Glutamatergic neuron (in vitro differentiated cells): ENCODE measurements at regions not wholly inside any gene's neighbourhood (a gene's known extent, or its start where the extent isn't known, plus 50 kb on each side); places are given as distances from the start of the nearest gene placed in this dataset.

ENCODE experiments used
- DNase-seq: peaks from one replicate; pipeline ENCODE4 v3.0.0; 2022
- H3K27ac Mint-ChIP-seq: one replicate; pipeline ENCODE4 v1.8.0; 2020; ENCODE audit warnings: mild to moderate bottlenecking, mixed read lengths, inconsistent platforms; ENCODE audit not compliant: unreplicated experiment
- H3K27me3 Mint-ChIP-seq: one replicate; pipeline ENCODE4 v1.8.0; 2020; ENCODE audit warnings: mild to moderate bottlenecking, moderate library complexity, mixed read lengths, inconsistent platforms; ENCODE audit not compliant: unreplicated experiment
- H3K36me3 Mint-ChIP-seq: one replicate; pipeline ENCODE4 v1.8.0; 2020; ENCODE audit warnings: mild to moderate bottlenecking, mixed read lengths, inconsistent platforms; ENCODE audit not compliant: unreplicated experiment
- H3K4me1 Mint-ChIP-seq: one replicate; pipeline ENCODE4 v1.8.0; 2020; ENCODE audit warnings: mild to moderate bottlenecking, low read depth, mixed read lengths, inconsistent platforms; ENCODE audit not compliant: unreplicated experiment
- H3K4me3 Mint-ChIP-seq: one replicate; pipeline ENCODE4 v1.8.0; 2020; ENCODE audit warnings: mild to moderate bottlenecking, mixed read lengths, inconsistent platforms; ENCODE audit not compliant: unreplicated experiment
- H3K9me3 Mint-ChIP-seq: one replicate; pipeline ENCODE4 v1.8.0; 2020; ENCODE audit warnings: mild to moderate bottlenecking, moderate library complexity, mixed read lengths, inconsistent platforms; ENCODE audit not compliant: unreplicated experiment
- CTCF ChIP-seq: fragments of 200-600 bp; sonication (generic); IDR thresholded peaks from one replicate; pipeline ENCODE4 v1.5.0; 2021; ENCODE audit not compliant: partially characterized antibody, unreplicated experiment

DNA sequence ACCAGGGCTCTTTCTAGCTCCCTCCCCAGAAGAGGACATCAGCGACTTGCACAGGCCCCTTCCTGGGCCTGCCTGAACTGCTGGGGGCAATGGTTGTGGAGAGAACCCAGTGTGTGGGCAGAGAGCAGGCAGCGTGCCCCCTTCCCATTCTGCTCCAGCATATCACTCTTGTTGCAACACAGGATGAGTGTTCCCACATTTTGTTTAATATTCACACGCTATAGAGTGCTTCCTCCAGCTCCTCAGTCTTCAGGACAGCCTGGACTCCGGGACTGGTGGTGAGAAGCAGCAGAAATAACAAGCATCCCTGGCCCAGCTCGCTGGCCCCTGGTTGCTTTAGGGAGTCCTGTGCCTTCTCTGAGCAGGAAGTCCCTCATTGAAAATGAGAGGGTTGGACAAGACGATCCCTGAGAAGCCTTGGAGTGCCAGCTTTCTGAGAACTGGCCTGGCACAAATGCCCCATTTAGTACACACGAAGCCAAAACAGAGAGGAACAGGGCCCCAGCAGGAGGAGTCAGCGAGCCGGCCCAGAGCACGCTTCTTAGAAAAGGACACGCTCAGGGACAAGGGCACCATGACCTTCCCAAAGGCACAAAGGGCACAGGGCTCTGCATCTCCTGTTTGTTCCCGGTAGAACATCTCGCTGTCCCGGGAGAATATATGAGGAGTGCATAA lies 84.2 kb upstream of the FOXC1 start:
- peaks cover 7% of the 10 kb centered on the region for H3K27me3 Mint-ChIP-seq
- peaks cover 10% of the 10 kb centered on the region for H3K4me1 Mint-ChIP-seq
- peaks cover 4% of the 10 kb centered on the region for H3K36me3 Mint-ChIP-seq
- H3K27ac Mint-ChIP-seq = no peak overlapping the region
- no peak for DNase-seq
- H3K9me3 Mint-ChIP-seq = no peaks in the 10 kb centered on the region
- no peak for TF ChIP-seq CTCF
- H3K4me3 Mint-ChIP-seq = no peak overlapping the region

GRCh38 chr6:1526398-1527072 lies 83.2 kb upstream of the FOXC1 start:
- no peak overlapping the region for H3K27ac Mint-ChIP-seq
- H3K36me3 Mint-ChIP-seq = peaks cover 4% of the 10 kb centered on the region
- no peak for DNase-seq
- no peak for TF ChIP-seq CTCF
- no peaks in the 10 kb centered on the region for H3K9me3 Mint-ChIP-seq
- H3K4me1 Mint-ChIP-seq = peaks cover 10% of the 10 kb centered on the region
- H3K27me3 Mint-ChIP-seq = peaks cover 5% of the 10 kb centered on the region
- H3K4me3 Mint-ChIP-seq = no peak overlapping the region

GRCh38 chr6:1527073-1527457 lies 82.7 kb upstream of the FOXC1 start:
- Mint-ChIP-seq H3K9me3 (no peaks in the 10 kb centered on the region), H3K36me3 (peaks cover 4% of the 10 kb centered on the region), H3K4me1 (peaks cover 10% of the 10 kb centered on the region), H3K27me3 (peaks cover 5% of the 10 kb centered on the region), H3K4me3 (no peak overlapping the region), H3K27ac (no peak overlapping the region)
- peak; percentile 28 for DNase-seq
- no peak for TF ChIP-seq CTCF

DNA sequence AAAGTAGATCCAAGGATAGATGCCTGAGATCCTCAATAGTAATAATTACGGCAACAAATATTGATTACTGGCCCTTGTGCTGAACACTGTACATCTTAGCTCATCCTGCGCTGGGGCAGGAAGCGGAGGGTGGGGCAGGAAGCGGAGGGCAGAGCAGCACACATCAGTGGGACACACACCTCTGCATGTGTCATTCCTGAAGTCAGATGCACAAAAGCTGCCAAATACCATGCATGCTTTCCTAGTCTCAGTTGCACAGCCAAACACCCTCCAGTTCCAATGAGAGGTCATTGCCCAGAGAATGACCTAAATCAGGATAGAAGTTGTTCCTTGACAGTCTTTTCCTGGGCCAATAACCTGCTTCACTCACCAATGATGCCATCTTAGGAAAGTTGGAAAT lies 74.4 kb upstream of the FOXC1 start:
- Mint-ChIP-seq H3K27me3 (no peaks in the 10 kb centered on the region), H3K4me3 (no peak overlapping the region), H3K27ac (no peak overlapping the region), H3K36me3 (no peaks in the 10 kb centered on the region), H3K9me3 (no peaks in the 10 kb centered on the region), H3K4me1 (no peaks in the 10 kb centered on the region)
- no peak for TF ChIP-seq CTCF
- DNase-seq = no peak
